Activated CD8-positive, alpha-beta T cell treated with anti-CD3 and anti-CD28 coated beads for 36 hours (primary cell): ENCODE measurements at regions not wholly inside any gene's neighbourhood (a gene's known extent, or its start where the extent isn't known, plus 50 kb on each side); places are given as distances from the start of the nearest gene placed in this dataset.

Experiments
- ATAC-seq: fragments of 200-7000 bp; cut with Tn5 transposase; one replicate; pipeline ENCODE4 v1.10.0; 2021; ENCODE audit warnings: mild to moderate bottlenecking, moderate library complexity
- CTCF ChIA-PET: fragments of 350-600 bp; sonication (Branson Sonifier 250); formaldehyde crosslinking; loops from one replicate; lab custom pipeline; 2021; ENCODE audit warnings: antibody characterized with exemption; lab: Charles Lee
- POLR2A ChIA-PET: fragments of 350-600 bp; sonication (Branson Sonifier 250); formaldehyde crosslinking; loops from one replicate; lab custom pipeline; 2021; ENCODE audit warnings: antibody characterized with exemption; lab: Charles Lee
- DNase-seq: peaks from one replicate; pipeline ENCODE4 v3.0.0-alpha.2; 2020
- H3K27ac Mint-ChIP-seq: one replicate; pipeline ENCODE4 v1.8.0; 2021; ENCODE audit warnings: mild to moderate bottlenecking, mixed read lengths
- H3K27me3 Mint-ChIP-seq: one replicate; pipeline ENCODE4 v1.8.0; 2021; ENCODE audit warnings: mixed read lengths
- H3K36me3 Mint-ChIP-seq: one replicate; pipeline ENCODE4 v1.8.0; 2021; ENCODE audit warnings: low read depth, mixed read lengths
- H3K4me1 Mint-ChIP-seq: one replicate; pipeline ENCODE4 v1.8.0; 2021; ENCODE audit warnings: low read depth, mixed read lengths
- H3K4me3 Mint-ChIP-seq: one replicate; pipeline ENCODE4 v1.8.0; 2021; ENCODE audit warnings: mild to moderate bottlenecking, moderate library complexity, mixed read lengths
- H3K9me3 Mint-ChIP-seq: one replicate; pipeline ENCODE4 v1.8.0; 2021; ENCODE audit warnings: mixed read lengths
- intact Hi-C: fragments of 100-400 bp; cut with micrococcal nuclease; formaldehyde crosslinking; loops from one replicate; pipeline ENCODE4 v1.10.0; 2022
- TF ChIP-seq, protein P1 (sequence below): fragments of 200-600 bp; IDR thresholded peaks from one replicate; pipeline ENCODE4 v1.8.0; 2022; ENCODE audit warnings: antibody characterized with exemption, mild to moderate bottlenecking

DNA sequence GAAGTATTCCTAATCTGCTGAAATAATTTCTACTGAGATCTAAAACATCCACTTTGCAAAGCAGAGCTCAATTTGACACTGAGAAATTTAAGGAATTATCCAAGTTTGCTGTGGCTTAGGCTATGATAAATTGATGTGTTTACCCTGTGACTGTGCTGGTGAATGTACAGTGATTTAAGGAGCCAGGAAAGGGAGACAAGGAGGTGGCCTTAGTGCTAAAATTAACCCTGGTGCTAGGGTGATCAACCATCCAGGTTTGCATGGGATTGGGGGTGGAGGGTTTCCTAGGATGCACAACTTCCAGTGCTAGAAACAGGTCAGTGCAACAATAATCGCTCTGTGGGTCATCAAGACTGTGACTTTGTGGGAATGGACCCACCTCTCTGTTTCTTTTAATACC lies 307.5 kb upstream of the SPRED2 start:
- Mint-ChIP-seq H3K36me3 (no peaks in the 10 kb centered on the region), H3K27ac (no peak overlapping the region), H3K4me1 (no peaks in the 10 kb centered on the region), H3K9me3 (no peaks in the 10 kb centered on the region), H3K27me3 (peaks cover 9% of the 10 kb centered on the region), H3K4me3 (no peak overlapping the region)
- DNase-seq (no peak), ATAC-seq (no peak)
- ChIA-PET CTCF (no interaction called here), POLR2A (no interaction called here)
- intact Hi-C loops = no loop called here
- TF ChIP-seq, protein P1, sequence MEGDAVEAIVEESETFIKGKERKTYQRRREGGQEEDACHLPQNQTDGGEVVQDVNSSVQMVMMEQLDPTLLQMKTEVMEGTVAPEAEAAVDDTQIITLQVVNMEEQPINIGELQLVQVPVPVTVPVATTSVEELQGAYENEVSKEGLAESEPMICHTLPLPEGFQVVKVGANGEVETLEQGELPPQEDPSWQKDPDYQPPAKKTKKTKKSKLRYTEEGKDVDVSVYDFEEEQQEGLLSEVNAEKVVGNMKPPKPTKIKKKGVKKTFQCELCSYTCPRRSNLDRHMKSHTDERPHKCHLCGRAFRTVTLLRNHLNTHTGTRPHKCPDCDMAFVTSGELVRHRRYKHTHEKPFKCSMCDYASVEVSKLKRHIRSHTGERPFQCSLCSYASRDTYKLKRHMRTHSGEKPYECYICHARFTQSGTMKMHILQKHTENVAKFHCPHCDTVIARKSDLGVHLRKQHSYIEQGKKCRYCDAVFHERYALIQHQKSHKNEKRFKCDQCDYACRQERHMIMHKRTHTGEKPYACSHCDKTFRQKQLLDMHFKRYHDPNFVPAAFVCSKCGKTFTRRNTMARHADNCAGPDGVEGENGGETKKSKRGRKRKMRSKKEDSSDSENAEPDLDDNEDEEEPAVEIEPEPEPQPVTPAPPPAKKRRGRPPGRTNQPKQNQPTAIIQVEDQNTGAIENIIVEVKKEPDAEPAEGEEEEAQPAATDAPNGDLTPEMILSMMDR = no peak

DNA sequence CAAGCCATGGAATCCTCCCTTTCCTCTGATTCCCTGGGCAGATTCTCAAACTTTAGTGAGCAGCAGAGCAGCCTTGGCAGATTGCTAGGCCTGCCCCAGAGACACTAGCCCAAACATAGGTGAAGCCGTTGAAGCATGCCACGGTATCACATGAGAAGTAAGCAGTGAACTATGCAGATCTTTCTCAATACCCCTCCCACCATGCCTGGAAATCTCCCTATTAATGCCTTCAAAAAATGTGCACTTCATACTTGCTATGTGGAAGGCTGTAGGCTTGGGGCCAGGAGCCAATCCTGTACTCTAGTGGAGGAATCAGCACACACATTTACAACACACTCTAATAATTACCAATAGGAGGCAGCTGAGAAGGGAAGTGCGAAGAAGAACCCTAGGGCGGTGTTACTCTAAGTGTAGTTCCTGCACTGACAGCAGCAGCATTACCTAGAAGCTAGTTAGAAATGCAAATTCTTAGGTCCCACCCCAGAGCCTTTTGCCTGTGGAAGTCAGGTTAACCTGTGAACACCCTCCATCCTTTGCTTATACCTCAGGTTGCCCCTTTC lies 305.1 kb upstream of the SPRED2 start:
- H3K27ac Mint-ChIP-seq = no peak overlapping the region
- no peak overlapping the region for H3K4me3 Mint-ChIP-seq
- intact Hi-C loops = no loop called here
- DNase-seq = no peak
- no peaks in the 10 kb centered on the region for H3K4me1 Mint-ChIP-seq
- ATAC-seq = no peak
- peaks cover 8% of the 10 kb centered on the region for H3K27me3 Mint-ChIP-seq
- H3K9me3 Mint-ChIP-seq = no peaks in the 10 kb centered on the region
- TF ChIP-seq, protein P1 = no peak
- POLR2A ChIA-PET = no interaction called here
- no peaks in the 10 kb centered on the region for H3K36me3 Mint-ChIP-seq
- CTCF ChIA-PET = no interaction called here

DNA sequence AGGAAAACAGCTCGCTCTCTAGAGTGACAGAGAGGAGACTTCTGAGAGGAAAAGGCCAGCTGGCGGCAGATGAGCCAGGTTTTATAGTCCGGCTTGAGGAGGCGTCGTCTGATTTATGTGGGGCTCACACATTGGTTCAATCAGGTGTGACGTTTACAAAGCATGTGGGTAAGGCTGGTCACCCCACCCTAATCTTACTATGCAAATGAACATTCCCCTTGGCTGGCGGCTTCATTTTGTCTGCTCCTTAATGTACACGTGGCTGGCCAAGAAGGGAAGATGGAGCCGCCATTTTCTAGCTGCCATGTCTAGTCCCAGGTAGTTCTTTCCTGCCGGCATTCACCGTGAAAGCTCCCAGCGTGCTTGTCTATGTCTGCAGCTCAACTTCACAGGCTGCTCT lies 299.1 kb upstream of the SPRED2 start:
- no peaks in the 10 kb centered on the region for H3K36me3 Mint-ChIP-seq
- TF ChIP-seq, protein P1 = no peak
- no peak overlapping the region for H3K27ac Mint-ChIP-seq
- no peak overlapping the region for H3K4me3 Mint-ChIP-seq
- DNase-seq (no peak), ATAC-seq (no peak)
- intact Hi-C loops = no loop called here
- H3K4me1 Mint-ChIP-seq = no peaks in the 10 kb centered on the region
- H3K27me3 Mint-ChIP-seq = peaks cover under 1% of the 10 kb centered on the region
- ChIA-PET CTCF (interaction anchor here (0.9 kb wide), 1 partner anchor 91 kb away, joined by 4 read pairs; no protein-coding TSS in a partner anchor), POLR2A (no interaction called here)
- peaks cover 1% of the 10 kb centered on the region for H3K9me3 Mint-ChIP-seq

DNA sequence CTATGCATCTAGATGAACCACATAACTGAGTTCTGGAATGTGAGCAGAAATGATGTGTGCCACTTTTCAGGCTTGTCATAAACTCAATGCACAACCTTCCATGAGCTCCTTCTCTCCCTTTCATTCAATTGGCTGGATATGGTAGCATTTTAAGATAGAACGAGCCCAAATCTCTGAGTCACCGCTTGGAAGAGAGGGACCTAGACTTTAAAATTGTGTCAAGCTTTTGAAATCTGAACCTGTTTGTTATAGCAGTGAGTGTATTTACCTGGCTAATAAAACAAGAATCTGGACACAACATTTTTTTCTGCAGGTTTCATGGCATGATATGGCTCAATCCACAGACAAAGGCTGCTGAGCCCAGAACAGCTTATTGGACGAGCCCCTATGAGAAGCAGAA lies 297.8 kb upstream of the SPRED2 start:
- H3K4me1 Mint-ChIP-seq = no peaks in the 10 kb centered on the region
- no peak overlapping the region for H3K4me3 Mint-ChIP-seq
- H3K36me3 Mint-ChIP-seq = no peaks in the 10 kb centered on the region
- TF ChIP-seq, protein P1 = no peak
- DNase-seq = no peak
- ChIA-PET POLR2A (no interaction called here), CTCF (no interaction called here)
- no peaks in the 10 kb centered on the region for H3K27me3 Mint-ChIP-seq
- intact Hi-C loops = no loop called here
- H3K27ac Mint-ChIP-seq = no peak overlapping the region
- H3K9me3 Mint-ChIP-seq = peaks cover 4% of the 10 kb centered on the region
- no peak for ATAC-seq

DNA sequence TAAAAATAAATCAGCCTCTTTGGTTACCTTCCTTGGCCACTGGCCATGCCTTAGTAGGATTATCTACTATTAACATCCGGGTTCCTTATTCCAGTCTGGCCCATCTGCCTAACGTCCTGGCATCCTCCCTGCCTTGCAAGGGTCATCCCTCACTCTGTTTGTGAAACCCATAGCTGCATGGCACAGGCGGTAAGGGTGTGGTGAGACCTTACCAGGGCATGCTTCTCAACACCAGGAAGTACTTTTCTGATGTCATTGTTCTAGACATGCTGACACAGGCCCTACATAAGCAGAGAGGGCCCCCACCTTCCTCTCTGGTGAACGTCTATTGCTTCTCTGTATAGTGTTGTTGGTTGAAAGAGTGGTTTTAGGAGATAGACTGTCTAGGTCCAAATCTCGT lies 296.8 kb upstream of the SPRED2 start:
- no peaks in the 10 kb centered on the region for H3K27me3 Mint-ChIP-seq
- POLR2A ChIA-PET = no interaction called here
- H3K4me1 Mint-ChIP-seq = no peaks in the 10 kb centered on the region
- ATAC-seq = no peak
- H3K27ac Mint-ChIP-seq = no peak overlapping the region
- no peak overlapping the region for H3K4me3 Mint-ChIP-seq
- TF ChIP-seq, protein P1 = no peak
- no peak for DNase-seq
- intact Hi-C loops = no loop called here
- peaks cover 4% of the 10 kb centered on the region for H3K9me3 Mint-ChIP-seq
- CTCF ChIA-PET = no interaction called here
- no peaks in the 10 kb centered on the region for H3K36me3 Mint-ChIP-seq
